ENCODE measurements at regions not wholly inside any gene's neighbourhood (a gene's known extent, or its start where the extent isn't known, plus 50 kb on each side); places are given as distances from the start of the nearest gene placed in this dataset.
A peak's percentile ranks its signal among the peaks of the same experiment; 100 is the strongest.

DNA sequence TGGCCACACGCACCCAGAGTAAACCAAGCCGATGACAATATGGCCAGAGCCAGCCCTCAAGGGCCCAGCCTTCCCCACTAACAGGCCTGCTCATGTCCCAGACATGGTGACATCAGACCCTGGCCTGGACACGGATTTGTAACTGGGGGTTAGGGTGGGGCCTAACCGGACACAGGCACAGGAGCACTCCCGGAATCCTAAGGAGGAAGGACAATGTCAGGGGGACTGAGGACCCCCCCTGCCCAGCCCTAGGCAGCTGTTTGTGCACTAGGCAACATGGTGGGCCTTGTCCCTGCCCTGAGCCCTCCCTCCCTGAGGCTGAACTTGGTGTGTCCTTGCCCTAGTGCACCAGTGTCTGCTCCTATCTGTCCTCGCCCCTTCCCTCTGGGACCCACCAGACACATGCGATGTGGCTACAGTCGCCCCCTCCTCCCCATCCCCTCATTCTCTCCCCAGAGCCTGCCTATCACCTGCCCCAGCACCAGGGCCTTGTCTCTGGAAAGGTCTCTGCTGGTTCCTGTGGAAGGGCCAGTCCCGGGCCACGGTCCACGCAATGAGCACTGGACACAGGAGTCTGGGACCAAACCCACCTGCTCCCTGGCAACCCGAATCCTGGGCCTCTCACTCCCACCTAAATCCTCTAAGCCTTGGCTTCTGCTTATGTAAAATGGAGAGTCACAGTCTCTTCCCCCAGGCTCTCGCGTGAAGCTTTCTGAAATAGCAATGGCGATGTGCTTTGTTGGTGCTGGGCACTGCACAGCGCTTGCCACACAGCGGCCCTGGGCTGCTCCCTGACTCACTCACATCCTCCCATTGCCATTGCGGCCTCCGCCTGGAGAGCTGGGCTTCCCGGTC lies 76.5 kb upstream of the RAB6C start:
- Mint-ChIP-seq H3K4me1 (no peaks in the 10 kb centered on the region), H3K36me3 (no peaks in the 10 kb centered on the region), H3K27me3 (ENCODE audit: insufficient read depth, low read depth) (peaks cover 8% of the 10 kb centered on the region), H3K4me3 (peak overlapping the region; percentile 53), H3K9me3 (peaks cover 14% of the 10 kb centered on the region), H3K27ac (no peak overlapping the region)
- H3K4me1 ChIP-seq, result no peaks in the 10 kb centered on the region
- DNase-seq (ENCODE audit: low spot score), result no peak
- H2AFZ ChIP-seq (replicated peaks), result peak overlapping the region; percentile 59
- H4K20me1 ChIP-seq (ENCODE audit: low read depth), result no peaks in the 10 kb centered on the region
- no peak overlapping the region for H3K4me2 ChIP-seq
- H3K36me3 ChIP-seq, result no peaks in the 10 kb centered on the region
- H3K27ac ChIP-seq, result no peak overlapping the region
- no peak overlapping the region for H3K4me3 ChIP-seq
- H3K9me3 ChIP-seq (ENCODE audit: low read depth), result peaks cover 3% of the 10 kb centered on the region
- no peaks in the 10 kb centered on the region for H3F3A ChIP-seq (ENCODE audit: low read depth)
- TF ChIP-seq EZH2 (IDR thresholded peaks at IDR 0.05) (no peak), EZH2phosphoT487 (IDR thresholded peaks at IDR 0.05) (no peak)
- TF ChIP-seq, protein P1, sequence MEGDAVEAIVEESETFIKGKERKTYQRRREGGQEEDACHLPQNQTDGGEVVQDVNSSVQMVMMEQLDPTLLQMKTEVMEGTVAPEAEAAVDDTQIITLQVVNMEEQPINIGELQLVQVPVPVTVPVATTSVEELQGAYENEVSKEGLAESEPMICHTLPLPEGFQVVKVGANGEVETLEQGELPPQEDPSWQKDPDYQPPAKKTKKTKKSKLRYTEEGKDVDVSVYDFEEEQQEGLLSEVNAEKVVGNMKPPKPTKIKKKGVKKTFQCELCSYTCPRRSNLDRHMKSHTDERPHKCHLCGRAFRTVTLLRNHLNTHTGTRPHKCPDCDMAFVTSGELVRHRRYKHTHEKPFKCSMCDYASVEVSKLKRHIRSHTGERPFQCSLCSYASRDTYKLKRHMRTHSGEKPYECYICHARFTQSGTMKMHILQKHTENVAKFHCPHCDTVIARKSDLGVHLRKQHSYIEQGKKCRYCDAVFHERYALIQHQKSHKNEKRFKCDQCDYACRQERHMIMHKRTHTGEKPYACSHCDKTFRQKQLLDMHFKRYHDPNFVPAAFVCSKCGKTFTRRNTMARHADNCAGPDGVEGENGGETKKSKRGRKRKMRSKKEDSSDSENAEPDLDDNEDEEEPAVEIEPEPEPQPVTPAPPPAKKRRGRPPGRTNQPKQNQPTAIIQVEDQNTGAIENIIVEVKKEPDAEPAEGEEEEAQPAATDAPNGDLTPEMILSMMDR (IDR thresholded peaks at IDR 0.05), result no peak
- no peaks in the 10 kb centered on the region for H3K79me2 ChIP-seq (ENCODE audit: low read depth)
- H3K27me3 ChIP-seq, result no peaks in the 10 kb centered on the region
- H3K9ac ChIP-seq, result no peak overlapping the region

DNA sequence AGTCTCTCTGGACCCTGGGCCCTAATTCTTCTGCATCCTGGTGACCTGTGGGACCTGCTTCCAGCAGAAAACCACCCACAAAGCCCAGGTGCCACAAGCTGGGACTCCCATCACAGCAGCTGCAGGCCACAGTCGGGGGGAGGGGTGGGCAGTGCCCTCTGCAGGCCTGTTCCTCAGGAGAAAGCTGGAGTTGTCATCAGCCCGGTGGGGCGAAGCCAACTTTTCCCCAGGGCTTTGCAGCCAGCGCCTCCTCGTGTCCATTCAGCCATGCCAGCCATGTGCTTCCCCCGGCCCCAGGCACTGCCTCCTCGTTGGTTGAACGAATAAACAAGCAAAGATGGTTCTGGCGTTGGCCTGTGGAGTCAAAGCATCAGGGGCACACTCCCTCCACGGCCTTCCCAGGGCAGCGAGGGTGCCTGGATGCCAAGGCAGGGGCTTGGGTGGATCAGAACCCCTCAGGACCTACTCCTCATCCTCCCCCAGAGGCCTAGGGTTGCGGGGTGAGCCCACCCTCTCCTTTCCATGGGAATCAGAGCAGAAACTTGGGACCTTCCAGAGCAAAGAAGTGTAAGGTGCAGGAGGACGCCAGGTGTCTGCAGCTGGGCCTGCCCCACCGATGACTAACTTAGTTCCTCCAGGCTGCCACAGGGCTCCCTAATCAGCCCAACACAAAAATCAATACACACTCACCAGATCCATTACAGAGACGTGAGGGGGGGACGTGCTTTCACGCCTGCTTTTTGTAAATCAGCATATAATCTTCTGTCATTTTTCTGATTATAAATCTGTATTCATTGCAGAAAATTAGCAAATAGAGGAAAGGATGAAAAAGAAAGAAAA lies 75.7 kb upstream of the RAB6C start:
- Histone ChIP-seq H2AFZ (replicated peaks) (peak overlapping the region; percentile 59), H3K27ac (no peak overlapping the region), H3K9me3 (ENCODE audit: low read depth) (peaks cover 3% of the 10 kb centered on the region), H3K4me2 (no peak overlapping the region), H3K79me2 (ENCODE audit: low read depth) (no peaks in the 10 kb centered on the region), H3K9ac (no peak overlapping the region), H4K20me1 (ENCODE audit: low read depth) (no peaks in the 10 kb centered on the region), H3F3A (ENCODE audit: low read depth) (no peaks in the 10 kb centered on the region), H3K4me1 (no peaks in the 10 kb centered on the region), H3K36me3 (no peaks in the 10 kb centered on the region), H3K27me3 (no peaks in the 10 kb centered on the region), H3K4me3 (no peak overlapping the region)
- Mint-ChIP-seq H3K4me1 (no peaks in the 10 kb centered on the region), H3K27me3 (ENCODE audit: insufficient read depth, low read depth) (peaks cover 8% of the 10 kb centered on the region), H3K9me3 (peaks cover 11% of the 10 kb centered on the region), H3K27ac (no peak overlapping the region), H3K4me3 (no peak overlapping the region), H3K36me3 (no peaks in the 10 kb centered on the region)
- no peak for TF ChIP-seq EZH2phosphoT487 (IDR thresholded peaks at IDR 0.05)
- TF ChIP-seq, protein P1 (IDR thresholded peaks at IDR 0.05), result peak; percentile 47
- DNase-seq (ENCODE audit: low spot score), result peak; percentile 57

DNA sequence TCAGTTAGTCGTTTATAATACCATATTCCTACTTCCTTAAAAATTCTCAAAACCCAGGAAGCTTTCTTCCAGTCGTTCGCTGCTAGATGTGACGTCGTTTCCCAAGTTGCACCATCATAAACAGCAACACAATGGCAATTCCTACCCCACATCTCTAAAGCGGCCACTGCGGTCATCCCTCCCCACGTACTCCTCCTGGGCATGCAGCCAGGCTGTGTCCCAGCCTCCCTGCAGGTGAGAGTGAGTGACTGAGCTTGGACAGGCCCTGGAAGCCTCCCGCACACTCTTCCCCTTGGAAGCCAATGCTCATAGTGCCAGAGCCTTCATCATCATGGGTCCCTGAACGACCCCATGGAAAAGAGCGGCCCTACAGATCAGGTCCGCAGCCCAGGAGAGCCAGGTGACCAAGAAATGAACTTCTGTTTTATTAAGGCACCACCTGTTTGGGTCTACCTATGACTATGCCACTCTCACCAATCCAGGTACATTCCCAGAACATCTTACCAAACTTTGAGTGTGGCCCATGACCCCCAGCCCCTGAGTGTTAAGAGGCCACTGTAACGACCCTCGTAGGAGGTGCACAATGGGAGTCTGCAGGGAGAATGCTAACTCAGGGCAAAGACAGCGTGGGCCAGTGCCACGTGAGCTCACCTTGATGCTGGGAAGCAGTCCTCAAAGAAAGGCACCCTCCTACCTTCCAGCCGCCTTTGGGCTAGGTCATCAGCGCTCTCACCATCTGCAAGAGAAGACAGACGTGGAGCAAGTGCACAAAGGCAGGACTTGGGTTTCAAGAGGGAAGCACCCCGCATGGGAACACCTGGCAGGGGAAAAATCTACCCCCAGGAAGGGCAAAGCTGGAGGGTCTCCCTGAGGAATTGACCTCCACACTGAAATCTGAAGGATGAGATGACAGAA lies 74.7 kb upstream of the RAB6C start:
- Mint-ChIP-seq H3K27ac (no peak overlapping the region), H3K4me1 (no peaks in the 10 kb centered on the region), H3K36me3 (no peaks in the 10 kb centered on the region), H3K27me3 (ENCODE audit: insufficient read depth, low read depth) (peaks cover 5% of the 10 kb centered on the region), H3K9me3 (peaks cover 6% of the 10 kb centered on the region), H3K4me3 (no peak overlapping the region)
- Histone ChIP-seq H3K36me3 (no peaks in the 10 kb centered on the region), H3K4me1 (no peaks in the 10 kb centered on the region), H2AFZ (replicated peaks) (no peak overlapping the region), H3K9ac (no peak overlapping the region), H4K20me1 (ENCODE audit: low read depth) (no peaks in the 10 kb centered on the region), H3K79me2 (ENCODE audit: low read depth) (no peaks in the 10 kb centered on the region), H3K4me3 (no peak overlapping the region), H3F3A (ENCODE audit: low read depth) (no peaks in the 10 kb centered on the region), H3K4me2 (no peak overlapping the region), H3K9me3 (ENCODE audit: low read depth) (peaks cover 2% of the 10 kb centered on the region), H3K27ac (no peak overlapping the region), H3K27me3 (no peaks in the 10 kb centered on the region)
- no peak for TF ChIP-seq EZH2 (IDR thresholded peaks at IDR 0.05)
- TF ChIP-seq, protein P1 (IDR thresholded peaks at IDR 0.05), result no peak
- TF ChIP-seq EZH2phosphoT487 (IDR thresholded peaks at IDR 0.05), result no peak
- DNase-seq (ENCODE audit: low spot score), result no peak

Measured in neural progenitor cell (in vitro differentiated cells).